Breast epithelium (tissue), 4 donors: ENCODE measurements at regions not wholly inside any gene's neighbourhood (a gene's known extent, or its start where the extent isn't known, plus 50 kb on each side); places are given as distances from the start of the nearest gene placed in this dataset.
A peak's percentile ranks its signal among the peaks of the same experiment; 100 is the strongest.

ENCODE experiments used
- DNase-seq, 2 donors: peaks; one replicate each; pipeline ENCODE4 v3.0.0-alpha.2; 2019; ENCODE audit warnings: low spot score in 2 of 2
- H3K27ac ChIP-seq, 2 donors: fragments of 200-600 bp; sonication (generic) in 1 of 2; one replicate each; pipeline ENCODE4 v1.5.1; 2016 to 2019; ENCODE audit warnings: mild to moderate bottlenecking in 1 of 2
- H3K27me3 ChIP-seq, 2 donors: fragments of 200-600 bp; sonication (generic) in 1 of 2; one replicate each; pipeline versions ENCODE4 v1.5.1 to v1.6.0; 2017 to 2019; ENCODE audit warnings: control low read depth in 1 of 2, mild to moderate bottlenecking in 1 of 2
- H3K36me3 ChIP-seq: fragments of 200-600 bp; one replicate; pipeline ENCODE4 v1.5.1; 2019
- H3K4me1 ChIP-seq, 2 donors: fragments of 200-600 bp; sonication (generic); one replicate each; pipeline ENCODE4 v1.5.1; 2016 to 2019; ENCODE audit warnings: control low read depth in 1 of 2
- H3K4me3 ChIP-seq, 3 donors: fragments of 200-600 bp; sonication (generic); 1 replicate in 2 of 3; 2 replicates in 1 of 3; pipeline ENCODE4 v1.5.1; 2016 to 2019; ENCODE audit warnings: mild to moderate bottlenecking in 3 of 3, moderate library complexity in 2 of 3
- H3K9me3 ChIP-seq, 2 donors: fragments of 200-600 bp; sonication (generic) in 1 of 2; one replicate each; pipeline ENCODE4 v1.5.1; 2016 to 2019; ENCODE audit warnings: control low read depth in 1 of 2
- CTCF ChIP-seq, 3 donors: fragments of 450-650 bp; IDR thresholded peaks; one replicate each; pipeline ENCODE4 v1.5.1; 2016 to 2017; ENCODE audit warnings: antibody characterized with exemption in 3 of 3, mild to moderate bottlenecking in 3 of 3, moderate library complexity in 3 of 3
- POLR2A ChIP-seq: fragments of 450-650 bp; IDR thresholded peaks from one replicate; pipeline ENCODE4 v1.6.1; 2016; ENCODE audit warnings: antibody characterized with exemption, mild to moderate bottlenecking, moderate library complexity
- POLR2AphosphoS5 ChIP-seq, 3 donors: sonication (generic); formaldehyde crosslinking; IDR thresholded peaks; one replicate each; pipeline ENCODE4 v1.6.1; 2017; ENCODE audit warnings: antibody characterized with exemption in 3 of 3
- intact Hi-C: fragments of 100-400 bp; cut with DNase I; formaldehyde crosslinking; loops from one replicate; pipeline ENCODE4 v1.15.1; 2023; ENCODE audit warnings: low total_unique reads

DNA sequence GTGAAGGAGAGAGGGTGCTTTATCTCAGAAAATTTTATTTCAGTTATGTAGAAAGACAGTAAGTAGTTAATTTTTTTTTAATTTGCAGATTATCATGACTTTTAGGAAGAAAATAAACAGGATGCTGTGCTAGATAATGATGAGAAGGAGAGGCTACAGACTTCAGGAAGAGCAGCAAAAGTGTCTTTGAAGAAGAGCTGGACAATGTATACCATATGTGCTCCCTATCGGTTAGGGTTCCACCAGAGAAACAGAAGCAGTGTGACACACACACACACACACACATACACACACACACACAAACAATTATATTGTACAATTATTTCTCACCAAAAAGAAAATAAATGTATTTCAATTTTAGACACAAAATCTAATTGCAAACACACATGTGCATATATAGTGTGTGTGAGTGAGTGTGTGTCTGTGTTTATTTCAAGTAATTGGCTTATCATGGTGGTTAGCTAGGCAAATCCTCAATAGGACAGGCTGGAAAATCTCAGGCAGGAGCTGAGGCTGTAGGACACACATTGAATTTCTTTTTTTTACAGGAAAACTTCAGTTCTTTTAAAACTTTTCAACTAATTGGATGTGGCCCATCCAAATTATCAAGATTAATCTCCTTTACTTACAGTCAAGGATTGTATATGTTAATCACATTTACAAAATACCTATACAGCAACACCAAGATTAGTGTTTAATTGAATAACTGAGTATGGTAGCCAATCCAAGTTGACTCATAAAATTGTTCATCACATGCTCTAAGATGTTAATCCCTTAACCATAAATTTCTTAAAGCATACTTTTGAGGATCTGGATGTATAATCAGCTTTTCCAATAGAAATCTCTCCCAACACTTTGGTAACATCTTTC lies 235.8 kb upstream of the DCN start:
- no peaks in the 10 kb centered on the region for H3K4me1 ChIP-seq
- DNase-seq, result no peak
- H3K36me3 ChIP-seq, result no peaks in the 10 kb centered on the region
- no peak overlapping the region for H3K4me3 ChIP-seq
- no peaks in the 10 kb centered on the region for H3K27me3 ChIP-seq
- H3K27ac ChIP-seq, result no peak overlapping the region
- TF ChIP-seq POLR2AphosphoS5 (IDR thresholded peaks at IDR 0.05) (no peak), POLR2A (no peak), CTCF (IDR thresholded peaks at IDR 0.05) (no peak)
- H3K9me3 ChIP-seq, result no peaks in the 10 kb centered on the region
- intact Hi-C loops, result no loop called here

DNA sequence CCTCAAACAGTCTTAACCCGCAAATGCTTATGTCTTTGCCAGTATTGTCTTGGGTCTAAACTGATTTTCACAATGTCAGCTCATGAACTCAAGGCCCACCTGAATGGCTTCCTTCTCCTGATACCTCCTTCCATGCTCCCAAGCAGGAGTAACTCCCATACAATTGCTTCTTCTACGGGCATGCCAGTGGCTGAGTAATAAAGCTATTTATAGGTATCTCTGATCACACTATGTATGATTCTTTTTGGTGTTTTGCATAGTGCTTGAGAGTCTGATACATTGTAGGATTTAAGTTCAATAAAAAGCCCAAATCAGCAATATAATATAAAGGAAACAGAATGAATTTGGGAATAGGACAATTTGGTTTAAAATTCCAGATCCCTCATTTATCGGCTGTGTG lies 235.0 kb upstream of the DCN start:
- Histone ChIP-seq H3K27me3 (no peaks in the 10 kb centered on the region), H3K4me3 (no peak overlapping the region), H3K9me3 (no peaks in the 10 kb centered on the region), H3K36me3 (no peaks in the 10 kb centered on the region), H3K4me1 (no peaks in the 10 kb centered on the region), H3K27ac (no peak overlapping the region)
- intact Hi-C loops, result no loop called here
- DNase-seq, result no peak
- no peak for TF ChIP-seq POLR2AphosphoS5 (IDR thresholded peaks at IDR 0.05)

GRCh38 chr12:91414636-91415035 lies 232.0 kb upstream of the DCN start:
- H3K27me3 ChIP-seq, result no peaks in the 10 kb centered on the region
- no peak overlapping the region for H3K4me3 ChIP-seq
- H3K9me3 ChIP-seq, result no peaks in the 10 kb centered on the region
- H3K36me3 ChIP-seq, result no peaks in the 10 kb centered on the region
- H3K27ac ChIP-seq, result no peak overlapping the region
- no peak for DNase-seq
- intact Hi-C loops, result no loop called here
- H3K4me1 ChIP-seq, result no peaks in the 10 kb centered on the region
- TF ChIP-seq CTCF (IDR thresholded peaks at IDR 0.05), result no peak
- TF ChIP-seq POLR2A, result no peak

GRCh38 chr12:91413581-91414546 lies 231.2 kb upstream of the DCN start:
- no peaks in the 10 kb centered on the region for H3K9me3 ChIP-seq
- DNase-seq, result no peak
- H3K27me3 ChIP-seq, result no peaks in the 10 kb centered on the region
- intact Hi-C loops, result no loop called here
- no peak for TF ChIP-seq CTCF (IDR thresholded peaks at IDR 0.05)
- TF ChIP-seq POLR2AphosphoS5 (IDR thresholded peaks at IDR 0.05), result no peak
- H3K36me3 ChIP-seq, result no peaks in the 10 kb centered on the region
- H3K27ac ChIP-seq, result no peak overlapping the region
- no peak overlapping the region for H3K4me3 ChIP-seq
- H3K4me1 ChIP-seq, result no peaks in the 10 kb centered on the region

DNA sequence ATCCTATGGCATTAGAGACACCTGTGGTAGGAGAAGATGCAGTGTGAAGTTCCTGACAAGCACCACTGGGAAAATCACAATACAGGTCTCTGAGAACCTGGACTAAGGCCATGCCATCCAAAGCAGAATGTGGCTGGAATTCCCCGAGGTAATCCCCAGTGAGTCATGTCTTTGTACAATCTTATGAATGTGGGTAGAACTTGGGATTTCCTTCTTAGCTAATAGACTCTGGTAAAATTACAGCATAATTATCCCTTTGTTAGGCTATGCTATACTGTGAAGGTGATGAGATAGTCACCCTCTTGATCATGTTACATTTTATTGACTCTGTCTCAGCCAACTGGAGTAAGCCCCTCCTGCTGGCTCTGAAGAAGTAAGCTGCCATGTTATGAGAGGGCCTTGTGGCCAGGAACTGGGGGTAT lies 224.3 kb upstream of the DCN start:
- TF ChIP-seq POLR2A, result no peak
- TF ChIP-seq CTCF (IDR thresholded peaks at IDR 0.05), result no peak
- no peak for TF ChIP-seq POLR2AphosphoS5 (IDR thresholded peaks at IDR 0.05)
- Histone ChIP-seq H3K4me3 (no peak overlapping the region), H3K27me3 (no peaks in the 10 kb centered on the region), H3K9me3 (peaks cover 0 to 11% of the 10 kb centered on the region in 2 donors), H3K36me3 (no peaks in the 10 kb centered on the region), H3K4me1 (no peaks in the 10 kb centered on the region), H3K27ac (peak overlapping the region in 1 of 2 donors; percentile 49)
- no peak for DNase-seq
- intact Hi-C loops, result no loop called here
